Islet of Langerhans (tissue), 1 donor: ENCODE measurements at regions not wholly inside any gene's neighbourhood (a gene's known extent, or its start where the extent isn't known, plus 50 kb on each side); places are given as distances from the start of the nearest gene placed in this dataset.
A peak's percentile ranks its signal among the peaks of the same experiment; 100 is the strongest.

Experiments used
- FAIRE-seq: peaks from one replicate; lab custom pipeline; 2011; peaks lifted over from hg19 to GRCh38; lab: Jason Lieb, UNC

- FAIRE-seq, result no peak
These were observed 351.9 kb downstream of the BCOR start for GRCh38 chrX:39745818-39746217.

GRCh38 chrX:39749135-39749534 lies 348.6 kb downstream of the BCOR start:
- no peak for FAIRE-seq

DNA sequence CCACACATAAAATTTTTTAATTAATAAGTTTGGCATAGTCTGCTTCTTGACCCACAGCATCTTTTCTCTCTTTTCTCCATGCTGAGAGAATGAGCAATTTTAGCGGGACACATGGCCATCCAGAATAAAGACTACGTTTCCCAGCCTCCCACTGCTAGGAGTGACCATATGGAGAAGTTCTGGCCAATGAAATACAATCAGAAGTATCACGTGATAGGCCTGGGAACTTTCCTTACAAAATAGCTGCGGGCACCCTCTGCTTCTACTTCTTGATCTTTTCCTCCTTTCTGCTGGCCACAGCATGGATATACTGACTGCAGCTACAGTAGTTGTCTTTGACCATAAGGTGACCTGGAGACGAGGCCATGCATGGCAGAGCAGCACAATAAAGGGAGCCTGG lies 348.0 kb downstream of the BCOR start:
- no peak for FAIRE-seq

GRCh38 chrX:39750256-39750790 lies 347.4 kb downstream of the BCOR start:
- FAIRE-seq, result no peak

- FAIRE-seq, result no peak
These were observed 346.9 kb downstream of the BCOR start for GRCh38 chrX:39750848-39751247.

GRCh38 chrX:39752815-39753214 lies 344.9 kb downstream of the BCOR start:
- peak; percentile 55 for FAIRE-seq

DNA sequence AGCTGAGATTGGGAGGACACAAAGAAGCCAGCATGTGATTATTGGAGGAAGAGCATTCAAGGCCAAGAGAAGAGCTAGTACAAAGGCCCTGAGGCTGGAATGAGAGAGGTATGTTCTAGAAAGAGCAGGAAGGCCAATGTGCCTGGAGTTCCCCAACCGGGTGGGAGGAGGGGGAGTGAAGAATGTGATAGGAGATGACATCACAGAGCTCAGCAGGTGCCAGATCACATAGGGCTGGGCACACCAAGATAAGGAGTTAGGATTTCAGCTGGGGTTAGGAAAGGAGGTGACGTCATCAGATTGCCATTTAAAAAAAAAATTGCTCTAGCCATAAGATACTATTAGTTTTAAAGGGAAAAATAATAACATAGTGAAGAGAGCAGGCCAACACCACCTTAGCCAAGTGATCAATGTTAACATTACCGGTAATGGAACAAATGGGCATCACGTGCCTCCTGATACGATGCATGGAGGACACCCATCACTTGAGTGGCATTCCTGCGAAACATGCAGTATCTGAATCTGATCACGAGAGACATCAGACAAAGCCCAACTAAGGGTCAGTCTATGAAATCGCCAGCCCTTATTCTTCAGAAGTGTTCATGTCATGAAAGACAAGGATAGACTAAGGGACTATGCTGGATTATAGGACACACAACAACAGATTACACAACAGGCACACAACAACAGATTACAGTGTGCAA lies 344.3 kb downstream of the BCOR start:
- FAIRE-seq, result peak; percentile 43

DNA sequence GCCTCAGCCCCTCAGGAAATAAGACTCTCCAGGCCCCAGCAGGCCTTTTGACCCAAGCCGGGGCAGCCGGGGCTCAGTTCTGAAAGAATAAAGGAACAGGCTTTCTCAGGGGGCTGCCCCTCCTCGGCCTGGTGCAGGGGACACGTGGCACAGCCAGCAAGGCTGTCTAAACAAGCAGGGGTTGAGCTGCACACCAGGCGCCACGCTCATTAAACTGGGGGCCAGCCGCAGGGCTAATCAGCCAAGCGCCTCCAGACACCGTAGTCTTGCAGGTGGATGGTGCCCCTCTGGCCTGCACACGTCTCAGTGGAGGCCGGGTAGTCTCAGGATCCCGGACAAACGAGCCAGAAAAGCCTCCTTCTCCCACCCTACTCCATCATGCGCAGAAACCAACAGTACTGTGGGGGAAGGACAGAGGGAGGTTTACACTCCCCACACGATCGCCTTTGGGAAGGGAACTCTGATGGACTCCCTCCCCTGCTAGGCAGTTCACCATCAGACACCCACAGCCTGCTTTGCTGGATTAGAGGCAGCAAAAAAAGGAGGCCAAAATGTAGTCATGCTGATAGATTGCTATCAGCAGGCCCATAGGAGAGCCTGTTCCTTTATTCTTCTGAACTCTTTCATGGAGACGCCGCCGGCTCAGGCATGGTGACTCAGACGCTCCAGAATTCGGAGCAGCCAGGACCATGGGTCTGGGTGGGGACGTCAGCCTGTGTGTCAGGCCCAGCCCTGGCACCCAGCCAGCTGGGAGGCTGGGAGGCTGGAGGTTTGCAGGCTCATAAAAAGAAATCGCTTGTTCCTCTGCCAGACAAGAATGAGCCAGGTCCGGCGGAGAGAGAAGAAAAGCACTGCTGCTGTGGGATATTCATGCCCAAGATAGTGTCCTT lies 342.4 kb downstream of the BCOR start:
- no peak for FAIRE-seq

- FAIRE-seq, result no peak
These were observed 341.5 kb downstream of the BCOR start for GRCh38 chrX:39756086-39756883.

DNA sequence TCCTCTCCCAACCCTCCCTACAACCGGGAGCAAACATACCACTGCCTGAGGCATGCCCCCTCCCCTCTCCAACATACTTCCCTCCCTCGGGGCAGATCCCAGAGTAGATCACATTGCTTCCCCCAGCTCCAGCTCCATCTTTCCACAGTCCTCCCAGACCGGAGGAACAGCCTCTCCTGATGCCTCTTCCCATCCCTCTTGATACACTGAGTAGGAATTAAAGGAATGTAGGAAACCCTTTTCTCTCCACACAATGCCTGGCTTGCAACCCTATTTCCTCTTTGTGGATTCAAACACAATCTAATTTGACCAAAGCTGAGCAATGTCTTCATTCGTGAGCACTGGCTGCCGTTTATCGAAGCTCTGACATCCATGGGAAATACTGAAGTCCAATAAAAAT lies 339.8 kb downstream of the BCOR start:
- no peak for FAIRE-seq

- FAIRE-seq, result no peak
These were observed 338.8 kb downstream of the BCOR start for GRCh38 chrX:39758791-39759525.

DNA sequence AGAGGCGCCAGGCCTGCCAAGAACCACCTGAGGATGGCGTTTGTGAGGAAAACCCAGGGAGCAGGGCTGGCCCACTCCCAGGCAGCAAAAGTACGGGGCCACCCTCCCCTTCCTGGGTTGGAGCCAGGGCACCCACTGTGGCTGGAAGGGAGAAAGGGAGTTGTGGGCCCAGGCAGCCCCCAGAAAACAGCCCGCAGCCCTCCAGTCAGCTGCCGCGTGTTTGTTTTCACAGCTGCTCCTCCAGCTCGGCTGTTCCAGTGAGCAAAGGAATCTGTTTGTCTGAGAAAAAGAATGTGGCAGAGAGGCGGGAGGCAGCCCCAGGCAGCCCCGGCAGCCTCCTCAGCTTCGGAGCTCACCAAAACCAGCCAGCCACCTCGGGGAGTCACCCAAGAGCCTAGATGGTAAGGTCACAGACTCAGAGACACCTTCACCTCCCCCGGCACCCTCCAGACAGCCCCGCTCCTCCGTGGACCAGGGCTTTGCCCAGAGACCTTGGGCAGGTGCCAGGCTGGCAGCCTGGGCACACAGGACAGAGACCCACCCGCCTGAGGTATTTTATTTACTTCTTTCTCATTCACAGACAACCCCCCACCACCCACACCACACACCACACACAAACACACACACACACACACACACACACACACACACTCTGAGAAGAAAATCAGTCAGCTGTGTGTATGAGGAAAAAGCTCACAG lies 338.1 kb downstream of the BCOR start:
- no peak for FAIRE-seq

- FAIRE-seq, result no peak
These were observed 336.8 kb downstream of the BCOR start for GRCh38 chrX:39760930-39761329.

DNA sequence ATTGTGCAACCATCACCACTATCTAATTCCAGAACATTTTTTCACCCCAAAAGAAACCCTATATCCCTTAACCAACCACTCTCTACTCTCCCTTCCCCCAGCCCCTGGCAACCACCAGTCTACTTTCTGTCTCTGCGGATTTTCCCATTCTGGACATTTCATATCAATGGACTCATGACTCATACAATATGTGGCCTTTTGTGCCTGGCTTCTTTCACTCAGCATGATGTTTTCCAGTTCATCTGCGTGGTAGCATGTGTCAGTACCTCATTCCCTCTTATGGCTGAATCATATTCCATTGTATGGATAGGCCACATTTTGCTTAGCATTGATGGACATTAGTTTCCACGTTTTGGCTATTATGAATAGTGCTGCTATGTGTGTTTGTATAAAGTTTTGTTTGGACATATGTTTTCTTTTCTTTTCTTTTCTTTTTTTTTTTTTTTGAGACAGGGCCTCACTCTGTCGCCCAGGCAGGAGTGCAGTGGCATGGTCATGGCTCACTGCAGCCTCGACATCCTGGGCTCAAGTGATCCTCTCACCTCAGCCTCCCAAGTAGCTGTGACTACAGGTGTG lies 335.4 kb downstream of the BCOR start:
- no peak for FAIRE-seq

DNA sequence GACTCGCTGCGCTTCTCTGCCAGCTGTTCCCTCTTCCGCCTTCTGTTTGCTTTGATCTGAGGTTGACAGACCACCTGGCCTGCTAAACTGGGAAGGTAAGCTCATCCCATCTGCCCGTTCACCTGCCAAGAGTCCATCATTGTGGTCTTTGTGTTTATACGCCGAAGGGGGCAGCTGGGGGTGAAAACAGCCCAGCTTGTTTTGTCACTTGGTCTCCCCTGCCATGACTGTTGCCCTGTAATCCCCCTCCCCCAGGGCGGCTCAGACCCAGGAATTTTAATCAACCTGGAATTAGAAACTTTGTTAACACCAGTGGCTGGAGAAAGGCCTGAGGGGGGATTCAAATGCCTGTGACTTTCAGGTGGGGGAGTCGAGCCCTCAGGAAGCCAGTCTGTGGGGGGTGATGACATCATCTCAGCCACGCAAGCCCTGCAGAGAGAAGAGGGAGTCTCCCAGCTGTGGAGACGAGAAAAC lies 333.3 kb downstream of the BCOR start:
- FAIRE-seq, result no peak

DNA sequence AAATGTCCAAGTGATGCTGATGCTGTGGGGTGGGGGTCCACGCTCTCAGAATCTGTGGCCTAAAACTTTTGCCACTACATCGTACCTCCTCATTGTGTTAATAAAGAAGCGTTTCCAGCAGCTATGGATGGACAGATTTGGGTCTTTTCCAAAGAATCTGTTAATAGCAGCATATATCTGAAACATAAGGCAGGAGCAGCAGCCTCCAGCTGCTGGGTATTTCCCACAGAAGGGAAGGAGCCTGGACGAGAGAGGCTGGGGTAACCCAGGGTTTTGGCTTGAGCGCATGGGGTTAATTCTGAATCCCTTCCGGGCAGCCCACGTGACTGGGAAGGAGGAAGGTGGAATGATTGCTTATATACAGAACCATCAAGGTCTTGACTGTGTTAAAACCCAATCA lies 332.4 kb downstream of the BCOR start:
- no peak for FAIRE-seq

GRCh38 chrX:39766085-39766726 lies 331.6 kb downstream of the BCOR start:
- FAIRE-seq, result no peak

- no peak for FAIRE-seq
These were observed 330.9 kb downstream of the BCOR start for GRCh38 chrX:39766855-39767254.

DNA sequence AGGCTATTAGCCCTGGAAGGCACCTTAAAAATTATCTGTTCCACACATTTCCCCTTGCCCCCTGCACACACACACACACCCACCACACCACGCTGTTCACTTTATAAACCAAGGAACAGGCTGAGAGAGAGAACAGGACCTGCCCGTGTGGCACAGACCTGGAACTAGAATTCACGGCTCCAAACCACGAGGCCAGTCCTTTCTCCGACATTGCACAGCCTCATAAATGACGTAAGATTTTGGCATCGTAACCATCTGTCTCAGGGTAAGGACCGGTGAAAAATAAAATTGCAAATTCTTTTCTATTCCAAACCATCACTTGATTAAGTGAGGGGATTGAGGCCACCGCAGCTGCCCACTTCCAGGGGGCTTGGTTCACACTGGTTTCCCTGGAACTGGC lies 330.3 kb downstream of the BCOR start:
- FAIRE-seq, result no peak

DNA sequence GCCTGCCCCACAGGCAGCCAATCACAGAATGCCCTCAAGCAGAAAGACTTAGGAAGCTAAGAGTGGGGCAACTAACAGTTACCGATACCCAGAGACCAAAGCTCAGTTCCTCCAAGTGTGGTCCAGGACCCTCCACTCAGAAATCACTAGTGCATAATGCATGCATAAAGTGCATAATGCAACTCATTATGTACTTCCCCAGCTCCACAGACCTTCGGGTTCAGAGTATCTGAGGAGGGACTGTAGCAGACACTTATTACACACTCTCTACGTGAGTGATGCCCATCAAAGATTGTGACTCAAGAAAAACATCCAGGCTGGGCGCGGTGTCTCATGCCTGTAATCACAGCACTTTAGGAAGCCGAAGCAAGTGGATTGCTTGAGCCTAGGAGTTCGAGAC lies 328.0 kb downstream of the BCOR start:
- no peak for FAIRE-seq
